ENCODE measurements at regions not wholly inside any gene's neighbourhood (a gene's known extent, or its start where the extent isn't known, plus 50 kb on each side); places are given as distances from the start of the nearest gene placed in this dataset.
"Not testable (repeated sequence)": the region's sequence is repeated elsewhere in the genome, so short reads cannot be mapped to it uniquely, and the experiment has no call there.

DNA sequence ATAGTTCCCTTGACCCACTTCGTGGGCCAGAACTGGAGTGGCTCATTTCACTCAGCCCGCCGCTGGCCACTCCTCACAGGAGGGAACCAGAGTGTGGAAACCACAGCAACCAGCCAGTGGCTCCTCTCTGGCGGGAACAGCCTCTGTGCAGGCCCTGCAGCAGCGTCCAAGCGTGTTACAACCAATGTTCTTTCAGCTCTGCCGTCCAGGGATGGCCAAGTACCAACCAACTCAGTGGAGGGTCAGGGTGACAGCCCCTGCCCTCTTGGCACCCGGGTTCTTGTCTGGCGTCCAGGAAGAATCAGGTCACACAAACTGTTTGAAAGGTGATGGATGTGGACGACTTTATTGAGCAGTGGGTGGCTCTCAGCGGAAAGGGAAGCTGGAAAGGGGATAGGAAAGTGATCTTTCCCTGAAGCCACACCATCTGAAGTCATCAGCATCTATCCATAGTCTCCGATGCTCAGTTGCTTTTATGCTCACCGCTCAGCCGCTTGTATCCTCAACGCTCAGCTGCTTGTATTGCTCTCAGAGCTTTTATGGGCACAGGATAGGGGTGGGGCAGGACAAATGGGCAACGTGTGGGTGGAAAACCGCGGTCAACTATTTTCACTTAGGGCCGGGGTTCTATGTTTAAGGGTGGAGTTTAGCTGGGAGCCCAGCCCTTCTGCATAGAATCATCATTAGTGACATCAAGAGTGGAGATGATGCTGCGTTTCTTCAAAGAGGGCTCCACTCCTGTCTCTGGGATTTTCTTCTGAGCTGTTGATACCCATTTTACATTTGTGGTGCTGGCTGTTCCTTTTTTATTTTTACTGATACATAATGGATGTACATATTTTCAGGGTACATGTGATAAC is 250.2 kb downstream of the RRAGC start:
- no peak for DNase-seq (ENCODE audit: low spot score)

DNA sequence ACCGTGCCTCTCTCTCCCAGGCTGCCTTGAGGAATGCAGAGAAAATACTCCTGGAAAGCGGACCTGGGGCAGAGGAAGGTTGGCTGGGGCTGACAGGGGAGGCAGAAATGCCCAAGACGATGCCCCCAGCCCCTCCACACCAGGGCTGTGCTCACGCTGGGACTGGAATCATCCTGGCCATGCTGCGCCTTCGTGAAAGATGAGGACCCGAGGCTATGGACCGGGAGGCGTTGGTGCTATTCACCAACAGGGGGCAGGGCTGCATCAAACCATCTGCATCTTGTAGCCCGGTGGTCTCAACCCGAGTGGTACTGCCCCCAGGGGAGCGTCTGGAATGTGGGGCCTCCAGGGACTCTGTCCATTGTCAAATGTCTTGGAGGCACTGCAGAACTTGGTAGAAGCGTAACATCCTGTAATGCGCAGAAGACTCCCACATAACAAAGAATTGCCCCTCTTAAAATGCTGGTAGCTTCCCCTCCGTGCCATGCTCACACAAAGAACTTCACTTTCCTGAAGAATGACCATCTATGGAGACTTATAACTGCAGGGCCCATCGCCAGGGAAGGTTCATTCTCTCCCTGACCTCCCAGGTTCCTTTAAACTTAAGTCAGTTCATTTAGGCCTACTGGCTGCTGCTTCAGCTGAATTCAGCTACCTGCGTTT is 251.2 kb downstream of the RRAGC start:
- peak; percentile 50 for DNase-seq (ENCODE audit: low spot score)

DNA sequence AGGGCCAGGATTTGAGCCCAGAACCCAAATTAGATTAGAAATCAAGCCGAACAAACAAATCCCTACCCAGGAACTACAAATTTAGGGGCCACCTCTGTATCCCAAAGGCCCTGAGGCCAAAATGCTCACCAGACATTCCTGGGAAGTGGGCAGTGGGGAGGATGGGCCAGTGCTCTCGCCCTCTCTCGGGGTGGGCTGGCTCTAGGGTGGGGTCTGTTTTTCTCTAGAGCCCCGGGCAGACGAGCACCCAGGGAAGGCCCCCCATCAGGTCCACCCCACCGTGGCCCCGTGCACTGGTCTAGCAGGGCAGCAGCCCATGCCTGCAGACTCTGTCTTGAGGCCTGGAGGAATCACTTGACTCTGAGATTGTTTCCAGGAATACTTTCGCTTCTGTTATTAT is 252.0 kb downstream of the RRAGC start:
- no peak for DNase-seq (ENCODE audit: low spot score)

DNA sequence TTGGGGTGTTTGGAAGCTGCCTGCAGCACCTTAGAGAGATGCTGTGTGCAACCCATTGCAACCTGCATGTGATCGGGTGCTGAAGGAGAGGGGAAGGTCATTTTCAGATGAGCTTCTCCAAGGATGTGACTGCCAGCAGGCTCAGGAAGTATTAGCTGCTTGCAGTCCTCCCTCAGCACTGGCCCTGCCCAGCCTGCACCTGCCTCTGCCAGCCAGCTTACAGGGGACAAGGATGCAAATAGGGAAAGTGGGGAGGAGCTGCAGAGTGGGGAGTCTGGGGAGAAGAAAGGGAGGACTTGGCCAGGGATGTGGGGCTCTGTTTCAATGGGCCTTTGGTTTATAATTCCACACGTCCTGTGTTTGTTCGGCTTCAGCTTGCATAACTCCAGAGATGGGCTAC is 254.5 kb downstream of the RRAGC start:
- no peak for DNase-seq (ENCODE audit: low spot score)

DNA sequence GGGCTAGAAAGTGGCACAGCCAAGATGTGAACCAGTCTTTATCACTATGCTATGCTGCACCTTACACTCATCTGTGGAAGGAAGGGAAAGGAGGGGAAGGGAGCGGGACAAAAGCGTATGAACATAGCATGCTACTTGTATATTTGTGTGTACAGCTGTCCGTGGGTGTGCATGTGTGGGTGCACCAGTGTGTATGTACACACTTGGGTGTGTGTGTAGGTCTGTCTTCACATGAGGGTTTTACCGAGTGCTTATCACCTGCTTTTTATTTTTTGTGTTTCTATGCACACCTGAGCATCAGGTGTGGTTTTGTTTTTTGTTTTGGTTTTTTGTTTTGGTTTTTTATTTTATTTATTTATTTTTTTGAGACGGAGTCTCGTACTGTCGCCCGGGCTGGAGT is 255.7 kb downstream of the RRAGC start:
- no peak for DNase-seq (ENCODE audit: low spot score)

DNA sequence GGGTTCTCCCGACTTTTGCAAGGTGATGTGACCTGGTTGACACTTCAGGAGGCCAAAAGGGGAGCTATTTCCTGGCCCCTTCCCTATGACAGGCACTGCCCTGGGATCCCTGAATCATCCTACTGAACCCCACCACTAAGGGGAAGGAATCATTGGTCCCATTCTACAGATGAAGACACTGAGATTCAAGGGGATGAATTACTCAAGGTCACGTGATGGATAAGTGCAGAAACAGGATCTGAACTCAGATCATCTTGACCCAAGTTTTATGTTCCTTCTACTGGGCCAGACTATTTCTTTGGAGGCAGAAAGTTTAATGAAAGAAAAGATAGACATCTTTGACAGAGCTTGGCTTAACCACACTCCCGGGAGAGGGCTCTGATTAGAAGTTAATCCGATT is 258.7 kb downstream of the RRAGC start:
- DNase-seq (ENCODE audit: low spot score) = no peak

DNA sequence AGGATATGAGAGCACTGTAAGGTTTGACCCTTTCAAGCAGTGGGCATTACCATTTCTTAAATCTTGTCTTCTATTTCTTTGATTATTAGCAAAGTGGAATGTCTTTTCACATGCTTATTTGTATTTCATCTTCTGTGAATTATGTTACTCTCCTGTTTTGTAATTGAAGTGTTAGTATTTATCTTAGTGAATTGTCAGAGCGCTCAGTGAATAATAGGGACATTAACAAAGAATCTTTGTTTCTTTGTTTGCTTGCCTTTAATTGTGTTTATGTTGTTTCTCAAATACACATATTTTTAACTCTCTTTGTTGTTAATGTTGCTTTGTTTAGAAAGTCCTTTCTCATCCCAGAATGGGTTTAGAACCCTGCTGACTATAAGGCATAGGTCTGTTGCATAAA is 259.3 kb downstream of the RRAGC start:
- no peak for DNase-seq (ENCODE audit: low spot score)

DNA sequence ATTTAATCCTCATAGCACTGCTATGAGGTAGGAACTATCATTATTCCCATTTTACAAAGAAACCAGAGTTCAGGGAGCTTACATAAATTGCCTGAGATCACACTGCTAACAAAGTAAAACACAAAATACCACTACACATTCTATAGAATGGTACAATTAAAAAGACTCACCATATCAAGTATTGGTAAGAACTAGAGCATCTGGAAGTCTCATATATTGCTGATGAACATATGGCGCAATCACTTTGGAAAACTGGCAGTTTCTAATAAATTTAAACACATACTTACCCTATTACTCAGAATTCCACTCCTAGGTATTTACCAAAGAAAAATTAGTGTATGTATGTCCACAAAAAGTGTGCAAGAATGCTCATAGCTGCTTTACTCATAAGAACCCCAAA is 261.5 kb downstream of the RRAGC start:
- DNase-seq (ENCODE audit: low spot score) = no peak

DNA sequence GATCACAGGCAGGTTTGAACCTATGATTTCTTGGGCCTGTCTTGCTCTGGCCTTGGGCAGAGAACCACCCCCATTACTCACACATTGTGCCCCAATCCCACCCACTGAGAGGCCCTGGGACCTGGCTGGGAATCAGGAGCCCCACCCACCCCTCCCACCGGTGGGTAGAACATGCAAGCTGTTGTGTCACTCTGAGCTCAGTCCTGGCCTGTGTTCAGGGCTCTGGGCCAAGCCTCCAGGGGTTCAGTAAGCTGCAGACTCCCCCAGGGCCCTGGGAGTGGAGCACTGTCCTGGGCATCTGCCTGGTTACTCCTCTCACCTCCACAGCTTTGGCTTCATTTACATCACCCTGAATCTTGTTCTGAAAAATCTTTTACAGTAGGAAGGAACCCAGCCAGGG is 270.5 kb downstream of the RRAGC start:
- no peak for DNase-seq (ENCODE audit: low spot score)

DNA sequence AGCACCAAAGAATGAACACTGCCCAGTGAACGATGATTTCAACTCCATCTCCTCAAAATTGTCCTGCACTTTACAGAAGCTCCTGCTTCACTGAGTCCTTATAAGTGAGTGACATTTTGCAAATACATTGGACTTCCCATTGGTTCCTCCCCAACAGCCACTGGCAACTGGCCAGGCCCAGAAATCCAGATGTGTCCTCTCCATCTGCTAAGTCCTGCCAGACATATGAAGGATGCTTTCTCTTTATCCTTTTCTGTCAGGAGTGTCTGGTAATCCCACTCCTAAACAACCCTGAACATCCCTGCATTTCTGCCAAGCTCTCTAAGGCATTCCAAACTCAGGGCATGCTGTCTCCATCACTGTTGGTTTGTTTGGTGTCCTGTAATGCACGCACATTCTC is 271.8 kb downstream of the RRAGC start:
- DNase-seq (ENCODE audit: low spot score) = no peak

DNA sequence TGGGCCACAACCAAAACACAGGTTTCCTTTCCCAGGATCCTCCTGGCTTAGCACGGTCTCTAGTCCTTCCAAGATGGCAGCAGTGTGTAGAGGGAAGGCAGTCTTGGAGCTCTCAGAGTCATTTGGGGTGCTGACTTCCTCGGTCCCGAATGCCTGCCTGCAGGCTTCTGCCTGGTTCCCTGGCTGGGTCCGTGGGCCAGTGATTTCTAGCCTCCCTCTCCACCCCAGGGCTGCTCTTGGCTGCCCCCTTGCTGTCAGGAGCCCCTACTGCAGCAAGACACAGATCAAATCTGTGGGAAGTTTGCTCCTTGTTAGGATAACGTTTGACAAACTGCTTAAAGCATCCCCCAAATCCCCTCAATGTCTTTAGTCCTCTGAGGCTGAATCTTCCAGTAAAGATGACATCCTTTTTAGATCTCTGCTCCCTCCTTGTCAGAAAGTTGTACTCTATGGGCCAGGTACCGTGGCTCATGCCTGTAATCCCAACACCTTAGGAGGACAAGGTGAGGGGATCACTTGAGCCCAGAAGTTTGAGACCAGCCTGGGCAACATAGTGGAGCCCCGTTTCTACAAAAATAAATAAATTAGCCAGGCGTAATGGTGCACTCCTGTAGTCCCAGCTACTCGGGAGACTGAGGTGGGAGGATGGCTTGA is 272.5 kb downstream of the RRAGC start:
- DNase-seq (ENCODE audit: low spot score) = peak; percentile 71

DNA sequence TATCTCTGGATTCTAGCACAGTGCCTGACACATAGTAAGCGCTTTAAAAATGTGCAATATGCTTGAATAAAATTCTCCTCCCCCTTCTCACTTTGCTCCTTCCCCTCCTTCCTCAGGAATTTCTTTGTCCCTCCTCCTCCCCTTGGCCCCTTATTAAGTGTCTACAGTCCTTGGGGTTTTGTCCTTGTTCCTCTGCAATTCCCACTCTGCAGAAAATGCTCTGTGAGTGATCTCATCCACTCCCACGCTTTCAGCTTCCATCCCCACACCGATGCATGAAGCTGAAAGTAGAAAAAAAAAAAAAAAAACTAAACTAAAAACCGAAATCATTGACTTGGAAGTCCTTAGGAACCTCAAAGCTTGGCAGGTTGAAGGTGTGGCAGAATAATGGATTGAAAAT is 273.6 kb downstream of the RRAGC start:
- no peak for DNase-seq (ENCODE audit: low spot score)

DNA sequence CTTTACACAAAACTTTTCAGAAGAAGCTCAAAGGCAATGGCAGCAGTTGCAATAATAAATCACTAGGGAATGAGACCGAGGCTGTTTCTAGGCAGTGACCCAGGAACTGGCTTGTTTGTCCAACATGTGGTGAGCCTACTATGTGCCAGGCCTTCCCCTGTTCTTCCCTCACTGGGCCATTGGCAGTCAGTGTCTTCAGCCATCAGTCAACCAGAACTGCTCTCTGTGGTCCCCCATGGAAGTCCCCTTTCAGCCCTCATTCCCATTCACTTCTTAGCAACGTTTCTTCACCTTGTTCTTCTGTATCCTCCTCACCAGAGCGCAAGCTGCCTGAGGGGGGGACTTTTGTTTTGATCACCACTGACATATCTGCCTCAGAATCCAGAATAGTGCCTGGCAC is 274.1 kb downstream of the RRAGC start:
- DNase-seq (ENCODE audit: low spot score) = no peak

DNA sequence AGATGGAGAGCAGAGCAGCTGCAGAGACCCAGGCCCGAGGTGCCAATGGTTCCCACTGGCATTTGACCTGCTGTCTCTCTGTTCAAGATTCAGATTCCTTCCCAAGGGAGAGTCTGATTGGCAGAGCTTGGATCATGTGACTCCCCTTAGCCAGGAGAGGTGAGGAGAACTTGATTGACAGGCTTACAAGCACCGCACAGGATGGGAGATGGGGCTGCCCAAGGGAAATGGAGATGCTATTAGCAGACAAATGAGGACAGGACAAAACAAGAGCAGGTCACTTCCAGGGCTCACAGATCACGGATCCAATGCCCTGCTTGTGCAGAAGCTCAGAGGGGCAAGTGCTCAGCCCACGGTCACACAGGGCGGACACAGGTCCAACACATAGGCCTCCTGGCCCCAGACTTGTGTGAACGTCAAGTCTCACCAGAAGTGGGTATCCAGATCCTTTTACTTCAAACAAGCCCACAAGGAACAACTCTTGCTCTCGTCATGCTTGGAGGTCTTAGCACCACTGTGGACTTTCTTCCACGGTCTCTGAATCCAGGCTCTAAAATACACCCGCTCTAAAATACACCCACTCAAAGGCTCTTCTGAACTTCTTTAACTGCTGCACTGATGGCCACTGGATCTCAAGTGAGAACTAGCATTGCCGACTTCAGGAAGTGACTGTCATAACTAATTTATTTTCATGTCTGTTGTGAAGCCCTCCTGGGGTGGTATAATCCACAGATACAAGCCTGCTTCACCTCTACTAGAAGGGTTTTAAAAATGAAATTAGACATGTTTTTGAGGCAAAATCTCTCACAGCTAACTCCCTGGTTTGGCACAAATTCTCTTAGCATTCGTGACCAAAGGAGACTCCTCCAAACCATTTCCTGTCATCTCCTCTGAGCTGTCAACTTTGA is 274.9 kb downstream of the RRAGC start:
- DNase-seq (ENCODE audit: low spot score) = no peak

DNA sequence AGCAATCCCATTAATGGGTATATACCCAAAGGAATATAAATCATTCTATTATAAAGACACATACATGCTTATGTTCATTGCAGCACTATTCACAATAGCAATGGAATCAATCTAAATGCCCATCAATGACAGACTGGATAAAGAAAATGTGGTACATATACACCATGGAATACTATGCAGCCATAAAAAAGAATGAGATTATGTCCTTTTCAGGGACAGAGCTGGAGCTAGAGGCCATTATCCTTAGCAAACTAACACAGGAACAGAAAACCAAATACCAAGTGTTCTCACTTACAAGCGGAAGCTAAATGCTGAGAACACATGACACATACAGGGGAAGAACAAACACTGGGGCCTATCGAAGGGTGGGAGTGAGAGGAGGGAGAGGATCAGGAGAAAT is 276.3 kb downstream of the RRAGC start:
- DNase-seq (ENCODE audit: low spot score) = not testable (repeated sequence)

DNA sequence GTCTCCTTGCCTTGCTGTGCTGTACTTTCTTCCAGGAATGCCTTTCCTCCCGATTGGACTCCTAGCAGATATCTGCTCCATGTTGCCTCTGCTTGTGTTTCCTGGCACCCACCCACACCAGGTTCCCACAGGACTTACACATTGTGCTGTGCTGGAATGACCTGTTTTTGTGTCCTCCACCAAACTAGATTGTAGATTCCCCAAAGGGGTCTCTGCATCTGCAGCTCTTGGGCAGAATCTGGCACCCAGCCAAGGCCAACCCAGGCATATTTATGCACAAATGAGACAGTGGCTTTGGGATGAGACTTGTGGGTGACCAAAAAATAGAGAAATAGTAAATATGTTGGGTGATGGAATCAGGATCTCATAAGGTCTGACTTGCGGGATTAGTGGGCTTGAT is 278.2 kb downstream of the RRAGC start:
- DNase-seq (ENCODE audit: low spot score) = no peak

DNA sequence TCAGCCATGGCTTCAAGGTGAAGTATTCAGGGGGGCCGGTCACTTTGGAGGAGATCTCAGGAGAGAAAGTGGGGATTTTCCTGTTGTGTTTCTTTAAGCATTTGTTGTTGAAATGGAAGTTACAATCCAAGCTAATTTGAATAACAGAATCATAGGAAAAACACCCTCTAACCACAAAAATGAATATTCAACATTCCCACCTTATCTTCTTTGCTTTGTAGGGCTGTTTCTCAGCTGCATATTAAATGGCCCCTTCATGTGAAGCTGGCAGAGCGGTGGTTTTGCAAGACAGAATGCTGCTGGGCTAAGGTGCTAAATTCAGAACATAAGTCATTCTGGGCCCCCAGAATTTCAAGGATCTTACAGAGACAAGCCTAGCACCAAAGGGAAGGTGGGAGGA is 279.0 kb downstream of the RRAGC start:
- DNase-seq (ENCODE audit: low spot score) = no peak

DNA sequence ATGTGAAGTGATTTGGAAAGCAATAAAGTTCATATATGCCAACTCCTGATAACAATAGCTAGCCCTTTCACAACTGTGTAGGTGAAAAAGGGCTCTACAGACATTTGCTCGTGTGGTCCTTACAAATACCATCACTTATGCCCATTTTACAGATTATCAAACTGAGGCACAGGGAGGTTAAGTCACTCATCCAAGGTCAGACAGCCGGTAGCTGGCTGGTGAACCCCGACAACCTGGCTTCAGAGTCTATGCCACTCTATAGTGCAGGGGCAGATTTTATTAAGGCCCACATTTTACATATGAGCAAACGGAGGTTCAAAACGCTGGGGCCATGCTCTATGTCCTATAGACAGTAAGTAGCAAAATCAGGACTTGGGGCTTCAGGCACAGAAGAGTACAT is 280.5 kb downstream of the RRAGC start:
- no peak for DNase-seq (ENCODE audit: low spot score)

DNA sequence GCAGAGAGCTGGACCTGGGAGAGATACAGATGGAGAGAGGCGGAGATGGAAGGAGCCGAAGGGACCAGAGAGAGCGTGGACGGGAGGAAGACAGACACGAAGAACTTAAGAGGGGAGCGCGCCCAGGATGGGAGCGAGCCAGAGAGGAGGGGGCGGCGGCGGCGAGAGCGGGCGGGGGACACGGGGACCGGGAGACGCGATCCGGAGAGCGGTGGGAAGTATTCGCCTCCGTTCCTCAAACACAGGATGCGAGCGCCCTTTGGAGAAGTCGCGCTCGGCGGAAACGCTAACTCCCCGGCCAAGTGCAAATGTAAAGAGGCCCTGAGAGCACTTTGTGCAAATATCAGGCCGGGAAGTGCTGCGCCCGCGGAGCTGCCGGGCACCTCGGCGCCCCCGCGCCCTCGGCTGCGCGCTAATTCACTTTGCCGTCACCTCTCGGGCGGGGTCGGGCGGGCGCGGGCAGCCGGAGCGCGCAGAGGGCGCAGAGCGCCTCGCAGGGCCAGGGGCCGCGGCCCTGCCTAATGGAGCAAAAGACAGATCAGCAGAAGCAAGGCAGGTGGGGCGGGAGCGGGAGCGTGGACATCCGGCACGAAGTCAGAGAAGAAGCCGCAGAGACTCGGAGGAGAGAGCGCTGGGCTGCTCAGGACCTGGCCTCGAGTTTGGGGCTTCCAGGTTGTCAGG is 281.2 kb downstream of the RRAGC start:
- no peak for DNase-seq (ENCODE audit: low spot score)

DNA sequence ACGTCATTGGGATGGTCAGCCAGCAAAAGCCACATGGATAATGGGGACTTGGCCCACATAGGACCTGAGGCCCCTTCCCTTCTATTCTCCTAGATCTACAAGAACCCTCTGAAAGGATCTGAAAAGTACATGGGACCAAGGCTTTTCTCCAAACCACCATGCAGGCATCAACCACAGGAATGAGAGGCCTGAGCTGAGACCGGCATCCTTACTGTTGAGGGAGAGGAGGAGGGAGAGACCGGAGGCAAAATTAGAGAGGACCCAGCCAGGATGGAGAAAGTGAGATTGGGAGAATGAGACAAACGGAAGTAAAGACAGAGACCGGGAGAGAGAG is 281.7 kb downstream of the RRAGC start:
- no peak for DNase-seq (ENCODE audit: low spot score)

DNA sequence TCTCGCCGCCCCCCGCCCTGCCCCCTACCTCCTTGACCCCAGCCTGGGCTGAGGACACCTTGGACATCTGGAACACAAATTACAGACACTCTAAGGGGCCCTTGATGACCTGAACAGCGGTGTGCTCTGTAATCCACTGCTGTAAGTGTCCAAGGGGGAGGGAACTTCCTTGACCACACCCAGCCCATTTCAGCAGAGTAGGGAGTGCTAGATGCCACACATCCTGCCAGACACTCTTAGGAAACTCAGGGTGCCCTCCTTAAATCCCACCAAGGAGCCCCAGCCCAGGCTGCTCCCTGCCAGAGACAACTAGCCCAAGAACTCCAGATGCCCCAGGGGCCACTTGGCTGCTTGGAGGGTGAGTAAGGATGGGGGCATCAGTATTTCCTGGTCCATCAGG is 282.2 kb downstream of the RRAGC start:
- no peak for DNase-seq (ENCODE audit: low spot score)

DNA sequence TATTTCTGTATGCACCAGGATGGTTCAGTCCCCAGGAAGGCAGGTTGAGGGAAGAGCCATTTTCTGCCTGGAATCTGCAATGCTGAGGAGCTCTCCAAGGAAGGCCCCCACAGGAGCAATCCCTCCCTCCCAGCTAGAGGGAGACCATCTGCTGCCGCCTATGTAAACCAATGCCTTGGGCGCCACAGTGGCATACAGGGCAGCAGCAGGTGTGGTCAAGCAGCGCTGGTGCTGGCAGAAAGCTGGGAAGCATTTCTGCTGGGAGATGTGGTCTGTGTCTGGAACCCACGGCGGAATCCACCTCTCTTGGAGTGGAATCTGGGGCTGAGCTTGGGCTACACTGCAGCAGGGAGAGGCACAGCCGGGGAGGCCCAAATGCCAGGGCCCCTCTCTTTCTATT is 283.3 kb downstream of the RRAGC start:
- no peak for DNase-seq (ENCODE audit: low spot score)

All from AG20443 (cell line).